Dermis blood vessel endothelial cell (primary cell): ENCODE measurements at regions not wholly inside any gene's neighbourhood (a gene's known extent, or its start where the extent isn't known, plus 50 kb on each side); places are given as distances from the start of the nearest gene placed in this dataset.

Source experiments
- DNase-seq: peaks from one replicate; pipeline ENCODE4 v3.0.0; 2010

- no peak for DNase-seq
These were observed 174.1 kb downstream of the CDH26 start for GRCh38 chr20:60132162-60132826.

GRCh38 chr20:60132827-60133670, 174.8 kb downstream of the CDH26 start:
- no peak for DNase-seq

GRCh38 chr20:60135276-60135675, 177.1 kb downstream of the CDH26 start:
- no peak for DNase-seq

GRCh38 chr20:60136645-60137401, 178.6 kb downstream of the CDH26 start:
- no peak for DNase-seq

GRCh38 chr20:60137657-60138245, 179.5 kb downstream of the CDH26 start:
- no peak for DNase-seq

DNA sequence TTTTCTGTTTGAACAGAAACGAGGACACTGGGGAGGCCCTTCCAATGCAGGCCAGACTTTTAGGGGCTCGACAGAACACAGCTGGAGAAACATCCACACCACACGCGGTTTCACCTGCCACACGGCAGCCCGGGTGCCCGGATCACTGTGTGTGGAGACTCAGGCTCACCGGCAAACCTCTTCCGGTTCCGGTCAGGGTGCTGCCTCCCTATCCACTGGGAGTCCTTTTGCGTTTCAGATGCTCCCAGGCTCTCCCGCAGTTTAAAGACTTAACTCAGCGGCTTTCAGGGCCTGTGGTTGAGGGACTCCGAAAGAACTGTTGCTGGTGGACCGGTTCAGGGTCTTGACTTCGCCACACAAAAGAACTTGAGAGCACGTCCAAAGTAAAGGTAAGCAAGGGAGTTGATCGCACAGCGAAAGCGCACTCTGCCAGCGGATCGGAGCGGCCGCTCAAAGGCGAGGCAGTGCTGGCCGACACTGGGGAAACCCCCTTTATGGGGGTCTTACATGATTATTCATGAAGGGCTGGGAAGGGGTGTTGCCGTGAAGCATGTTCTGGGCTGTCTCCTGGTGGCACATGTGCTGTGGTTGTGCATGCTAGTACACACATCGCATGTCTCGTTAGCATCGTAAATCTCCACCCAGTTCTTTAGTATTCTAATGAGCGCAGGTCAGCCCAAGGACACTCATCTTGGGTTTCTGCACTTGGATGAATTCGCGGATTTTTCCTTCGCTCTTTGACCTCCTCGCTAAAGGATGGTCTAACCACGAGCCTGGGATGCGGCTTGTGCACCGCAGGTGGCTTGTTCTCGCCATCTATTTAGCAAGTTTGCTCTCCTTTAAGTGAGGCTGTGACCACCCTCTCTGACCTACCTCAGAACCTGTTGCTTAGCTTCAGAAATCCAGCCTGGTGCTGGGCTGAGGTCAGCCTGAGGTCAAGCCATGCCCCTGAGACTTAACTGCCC, 180.3 kb downstream of the CDH26 start:
- DNase-seq = no peak

DNA sequence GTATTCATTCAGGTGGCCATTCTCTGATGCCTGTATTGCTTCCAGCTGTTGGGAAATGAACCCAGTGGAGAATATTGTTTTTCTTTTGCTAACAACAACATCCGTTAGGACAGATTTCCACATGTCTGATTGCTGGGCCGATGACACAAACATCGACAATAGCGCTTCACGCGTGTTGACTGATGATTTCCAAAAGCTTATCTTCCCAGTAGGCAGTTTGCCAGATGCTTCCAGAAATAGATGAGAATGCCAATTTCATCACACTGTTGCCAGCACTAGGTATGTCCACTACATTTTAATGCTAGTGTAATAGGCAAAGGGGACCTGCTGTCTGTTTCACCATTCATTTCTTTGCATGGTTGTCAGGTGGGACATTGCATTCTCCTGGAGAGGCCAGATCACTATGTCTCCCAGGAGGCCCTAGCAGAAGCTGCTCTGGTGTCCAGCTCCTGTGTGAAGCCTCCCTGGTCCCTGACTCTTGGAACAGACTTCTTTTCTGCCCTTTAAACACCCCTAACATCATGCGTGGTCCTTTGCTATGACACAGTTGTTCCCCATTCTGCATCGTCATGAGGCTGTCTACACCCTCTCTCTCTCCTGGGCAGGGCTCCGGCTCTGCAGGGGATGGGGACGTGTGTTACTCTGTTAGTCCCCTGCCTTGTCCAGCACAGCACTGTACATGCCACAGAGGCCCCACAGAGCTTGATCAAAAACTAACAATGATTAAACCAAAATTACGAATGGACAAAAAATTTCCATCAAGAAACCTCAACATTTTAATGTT, 181.6 kb downstream of the CDH26 start:
- no peak for DNase-seq

DNA sequence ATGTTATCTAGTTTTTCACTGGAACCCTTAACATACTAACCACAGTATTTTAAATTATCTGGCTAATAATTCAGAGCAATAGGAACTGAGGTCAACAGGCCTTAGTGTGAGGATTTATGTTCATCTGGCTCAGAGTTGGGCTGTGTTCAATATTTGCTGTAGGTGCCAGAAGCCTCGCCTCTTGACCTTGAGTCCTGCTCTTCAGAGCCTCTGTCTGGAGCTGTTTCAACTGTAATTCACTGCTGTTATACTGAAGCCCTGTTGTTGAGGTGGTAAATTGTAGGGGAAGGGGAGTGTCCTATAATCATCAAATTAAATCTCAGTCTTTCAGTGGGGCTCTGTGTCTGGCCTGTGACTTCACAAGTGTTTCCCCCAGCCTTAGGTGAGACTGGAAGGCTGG, 184.4 kb downstream of the CDH26 start:
- no peak for DNase-seq

GRCh38 chr20:60143261-60143842, 185.1 kb downstream of the CDH26 start:
- DNase-seq = no peak

GRCh38 chr20:60144404-60144803, 186.2 kb downstream of the CDH26 start:
- no peak for DNase-seq

DNA sequence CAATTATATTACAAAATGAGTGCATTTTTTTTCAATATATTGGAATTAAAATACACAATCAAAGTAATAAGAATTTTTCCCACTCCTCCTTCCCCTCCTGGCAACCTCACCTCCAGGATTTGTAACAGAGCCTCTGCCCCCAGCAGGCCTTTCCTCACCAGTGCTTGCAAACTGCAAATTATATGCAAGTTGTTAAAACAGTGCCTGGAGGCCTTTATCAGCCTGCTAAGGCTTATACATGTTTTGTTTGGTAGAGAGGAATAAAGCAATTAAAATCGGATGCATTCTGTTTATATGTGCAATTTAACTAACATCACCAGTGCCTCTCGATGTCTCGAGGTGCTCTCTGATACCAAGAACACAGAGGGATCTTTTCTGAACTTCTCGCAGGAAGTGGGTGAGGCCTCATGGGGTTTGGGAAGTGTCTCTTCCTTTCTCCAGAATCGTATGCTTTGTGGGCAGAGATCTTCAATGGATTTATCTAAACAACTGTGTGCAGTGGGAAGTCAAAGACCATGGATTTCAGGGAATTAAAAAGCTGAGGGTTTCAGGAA, 186.8 kb downstream of the CDH26 start:
- no peak for DNase-seq

- no peak for DNase-seq
These were observed 188.8 kb downstream of the CDH26 start for GRCh38 chr20:60147004-60147403.

DNA sequence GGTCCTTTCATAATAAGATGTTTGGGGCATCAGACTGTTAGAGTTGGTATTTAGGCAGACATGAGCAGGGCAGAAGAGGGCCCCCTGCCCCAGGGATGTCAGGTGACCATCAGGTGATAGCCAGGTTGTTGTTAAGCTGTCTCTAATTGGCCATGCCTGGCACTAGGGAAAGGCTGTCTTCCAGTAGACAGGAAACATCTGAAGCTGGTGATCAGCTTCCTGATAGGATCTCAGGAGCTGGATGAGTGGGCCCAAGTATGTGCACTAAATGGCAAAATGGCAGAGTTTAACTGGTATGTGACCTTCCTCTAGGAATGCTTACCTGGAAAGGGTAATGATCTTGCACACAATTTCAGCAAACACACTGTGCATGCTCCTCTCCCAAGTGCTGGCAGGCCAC, 190.7 kb downstream of the CDH26 start:
- DNase-seq = no peak

GRCh38 chr20:60152792-60153191, 194.6 kb downstream of the CDH26 start:
- no peak for DNase-seq

- DNase-seq = no peak
These were observed 202.4 kb downstream of the CDH26 start for GRCh38 chr20:60160451-60161145.

GRCh38 chr20:60167812-60168211, 209.6 kb downstream of the CDH26 start:
- no peak for DNase-seq

- no peak for DNase-seq
These were observed 210.7 kb downstream of the CDH26 start for GRCh38 chr20:60168963-60169362.

DNA sequence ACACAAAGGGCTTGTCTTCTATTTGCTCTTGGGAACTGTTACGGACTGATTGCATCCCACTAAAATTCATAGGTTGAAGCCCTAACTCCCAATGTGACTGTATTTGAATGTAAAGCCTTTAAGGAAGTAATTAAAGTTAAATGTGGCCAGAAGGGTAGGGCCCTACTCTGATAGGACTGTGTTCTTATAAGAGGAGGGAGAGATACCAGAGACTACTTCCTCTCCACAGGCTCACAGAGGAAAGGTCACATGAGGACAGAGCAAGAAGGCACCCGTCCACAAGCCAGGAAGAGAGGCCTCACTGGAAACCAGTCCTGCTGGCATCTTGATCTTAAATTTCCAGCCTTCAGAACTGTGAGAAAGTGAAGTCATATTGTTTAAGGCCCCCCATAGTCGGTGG, 211.9 kb downstream of the CDH26 start:
- no peak for DNase-seq

GRCh38 chr20:60171313-60171712, 213.1 kb downstream of the CDH26 start:
- no peak for DNase-seq

DNA sequence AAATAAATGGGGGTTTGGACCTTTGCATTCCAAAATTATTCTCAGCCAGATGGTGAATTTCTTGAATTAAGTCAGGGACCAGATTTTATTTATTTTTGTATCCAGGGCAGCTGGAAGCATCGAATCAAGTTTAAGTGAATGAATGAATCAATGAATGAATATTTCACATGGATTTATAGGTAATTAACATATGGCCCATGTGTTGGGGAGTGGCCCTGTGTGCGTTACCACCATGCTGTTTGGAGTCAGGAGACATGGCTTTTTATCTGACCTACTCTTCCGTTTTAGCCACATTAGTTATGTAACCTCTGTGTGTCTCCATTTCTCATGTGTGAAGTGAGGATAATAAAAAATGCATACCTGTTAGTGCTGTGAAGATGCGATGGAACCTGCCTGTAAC, 213.5 kb downstream of the CDH26 start:
- no peak for DNase-seq
